HCT116 (cell line): ENCODE measurements at regions not wholly inside any gene's neighbourhood (a gene's known extent, or its start where the extent isn't known, plus 50 kb on each side); places are given as distances from the start of the nearest gene placed in this dataset.

Source experiments
- CBX3 ChIP-seq: IDR thresholded peaks from 2 replicates; pipeline ENCODE4 v1.6.1; 2012; ENCODE audit warnings: low read depth
- CTCF ChIP-seq, 3 experiments: fragments of 200-600 bp in 1 of 3; sonication (generic) in 1 of 3; IDR thresholded peaks in 2 of 3; conservative IDR thresholded peaks in 1 of 3; 2 replicates each; pipeline ENCODE4 v1.5.1; 2012 to 2017; ENCODE audit warnings: low read depth in 2 of 3, low read length in 2 of 3, antibody characterized with exemption in 1 of 3, borderline replicate concordance in 1 of 3, control low read depth in 1 of 3, mild to moderate bottlenecking in 1 of 3, mixed read lengths in 1 of 3, mixed run types in 1 of 3, moderate library complexity in 1 of 3; ENCODE audit not compliant: insufficient read depth in 1 of 3
- EGR1 ChIP-seq: IDR thresholded peaks from 2 replicates; pipeline ENCODE4 v1.6.1; 2012; ENCODE audit warnings: low read depth
- EZH2 ChIP-seq: fragments of 200-600 bp; sonication (generic); IDR thresholded peaks from 2 replicates; pipeline ENCODE4 v1.6.1; 2017; ENCODE audit warnings: antibody characterized with exemption, mixed run types
- EZH2phosphoT487 ChIP-seq: fragments of 200-600 bp; IDR thresholded peaks from 2 replicates; pipeline ENCODE4 v1.6.1; 2018; ENCODE audit warnings: antibody characterized with exemption, borderline replicate concordance
- JUND ChIP-seq: IDR thresholded peaks from 2 replicates; pipeline ENCODE4 v1.6.1; 2012
- MAX ChIP-seq: IDR thresholded peaks from 2 replicates; pipeline ENCODE4 v1.6.1; 2012
- POLR2A ChIP-seq: IDR thresholded peaks from 2 replicates; pipeline ENCODE4 v1.7.0; 2011; ENCODE audit warnings: borderline replicate concordance; ENCODE audit not compliant: insufficient read depth, insufficient read length; ENCODE audit errors: extremely low read depth
- POLR2AphosphoS5 ChIP-seq: IDR thresholded peaks from 2 replicates; pipeline ENCODE4 v1.6.1; 2011; ENCODE audit warnings: mild to moderate bottlenecking, low read depth, low read length, moderate library complexity
- SIN3A ChIP-seq: IDR thresholded peaks from 2 replicates; pipeline ENCODE4 v1.6.1; 2012; ENCODE audit warnings: low read depth
- TCF7L2 ChIP-seq: IDR thresholded peaks from 2 replicates; pipeline ENCODE4 v1.7.0; 2011; ENCODE audit warnings: borderline replicate concordance, inconsistent platforms; ENCODE audit not compliant: insufficient read depth, insufficient read length; ENCODE audit errors: extremely low read depth
- YY1 ChIP-seq: IDR thresholded peaks from 2 replicates; pipeline ENCODE4 v1.6.1; 2011; ENCODE audit warnings: low read length, low read depth, moderate library complexity, mild to moderate bottlenecking; ENCODE audit not compliant: insufficient replicate concordance; ENCODE audit errors: extremely low read depth
- ZBTB33 ChIP-seq: IDR thresholded peaks from 2 replicates; pipeline ENCODE4 v1.6.1; 2011; ENCODE audit warnings: mild to moderate bottlenecking, low read length, moderate library complexity; ENCODE audit not compliant: insufficient replicate concordance; ENCODE audit errors: extremely low read depth
- TF ChIP-seq, protein P1 (sequence below): IDR thresholded peaks from 2 replicates; pipeline ENCODE4 v1.6.1; 2012

DNA sequence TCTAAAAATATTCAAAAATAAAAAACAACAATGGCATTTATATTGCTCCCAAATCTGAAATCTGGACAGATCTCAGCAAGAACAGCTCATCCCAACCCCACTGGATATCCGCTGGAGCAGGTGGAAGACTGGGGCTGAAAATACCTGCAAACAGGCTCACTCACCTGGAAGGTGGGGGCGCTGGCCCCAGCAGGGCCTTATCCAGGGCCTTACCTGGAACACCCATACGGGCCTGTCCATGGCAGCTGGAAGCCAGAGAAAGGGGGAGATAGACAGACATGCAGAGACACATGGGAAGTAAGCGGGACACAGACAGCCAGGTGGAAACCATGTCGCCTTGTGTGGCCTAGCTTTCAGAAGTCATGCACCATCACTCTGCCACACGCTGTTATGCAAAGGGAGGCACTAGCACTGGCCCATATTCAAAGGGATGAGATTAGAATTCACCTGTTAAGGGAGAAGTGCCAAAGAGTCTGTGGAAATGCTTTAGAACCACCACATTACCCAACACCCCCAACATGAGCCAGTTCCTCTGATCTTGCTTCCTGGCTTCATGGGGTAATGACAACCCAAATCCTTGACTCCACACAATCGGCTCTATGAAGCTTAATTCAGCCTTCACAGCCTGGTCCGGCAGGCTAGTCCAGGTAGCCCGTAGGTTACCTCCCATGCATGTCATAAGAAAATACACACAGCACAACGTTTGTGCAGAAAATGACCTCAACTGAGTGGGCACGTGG lies 99.0 kb upstream of the CDYL start:
- TF ChIP-seq CTCF (IDR thresholded peaks at IDR 0.05 in 2 of 3, conservative IDR thresholded peaks at IDR 0.05 in 1 of 3; ENCODE audit: borderline replicate concordance in 1 of 3, insufficient read depth in 1 of 3, low read depth in 2 of 3, low read length in 2 of 3) (no peak), EZH2 (no peak), SIN3A (no peak), YY1 (no peak), EGR1 (no peak), POLR2AphosphoS5 (no peak), JUND (no peak), EZH2phosphoT487 (no peak), ZBTB33 (no peak), TCF7L2 (no peak), POLR2A (no peak), MAX (no peak), CBX3 (no peak)
- TF ChIP-seq, protein P1, sequence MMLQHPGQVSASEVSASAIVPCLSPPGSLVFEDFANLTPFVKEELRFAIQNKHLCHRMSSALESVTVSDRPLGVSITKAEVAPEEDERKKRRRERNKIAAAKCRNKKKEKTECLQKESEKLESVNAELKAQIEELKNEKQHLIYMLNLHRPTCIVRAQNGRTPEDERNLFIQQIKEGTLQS = no peak
